Endothelial cell of umbilical vein (primary cell): ENCODE measurements at regions not wholly inside any gene's neighbourhood (a gene's known extent, or its start where the extent isn't known, plus 50 kb on each side); places are given as distances from the start of the nearest gene placed in this dataset.
"Not testable (repeated sequence)": the region's sequence is repeated elsewhere in the genome, so short reads cannot be mapped to it uniquely, and the experiment has no call there.

Experiments used
- BruUV-seq: library from RNA; stranded (reverse); fragments of 400-500 nt; replicated peaks from 2 replicates; lab custom pipeline; 2021; lab: Mats Ljungman, UMichigan
- CTCF ChIA-PET: fragments of 300-600, 350-600 bp; sonication (Branson Sonifier 250); formaldehyde crosslinking; loops from one replicate; lab custom pipeline; 2021; ENCODE audit warnings: antibody characterized with exemption, inconsistent platforms; lab: Charles Lee
- POLR2A ChIA-PET: fragments of 300-600, 350-600 bp; sonication (Branson Sonifier 250); formaldehyde crosslinking; loops from one replicate; lab custom pipeline; 2021; ENCODE audit warnings: antibody characterized with exemption, inconsistent platforms; lab: Charles Lee
- DNase-seq: peaks from one replicate; pipeline ENCODE4 v3.0.0-alpha.2; 2011; ENCODE audit warnings: low read depth, low spot score
- FAIRE-seq: peaks from 2 replicates; lab custom pipeline; 2011; peaks lifted over from hg19 to GRCh38; lab: Jason Lieb, UNC
- H2AFZ ChIP-seq: 2 replicates; pipeline ENCODE4 v1.6.0; 2012; ENCODE audit warnings: low read depth, low read length, control low read depth, inconsistent platforms
- H3K27ac ChIP-seq: 2 replicates; pipeline ENCODE4 v1.5.1; 2011; ENCODE audit warnings: low read depth, mild to moderate bottlenecking, control low read depth, low read length, moderate library complexity; ENCODE audit not compliant: insufficient read depth
- H3K27me3 ChIP-seq, 2 experiments: 2 replicates each; pipeline versions ENCODE4 v1.6.0 to v1.6.1; 2011; ENCODE audit warnings: low read length in 2 of 2, mixed read lengths in 1 of 2; ENCODE audit not compliant: control insufficient read depth in 2 of 2, insufficient read depth in 2 of 2
- H3K36me3 ChIP-seq, 2 experiments: 2 replicates in 1 of 2; 3 replicates in 1 of 2; pipeline ENCODE4 v1.5.1; 2011; ENCODE audit warnings: low read length in 2 of 2, mild to moderate bottlenecking in 1 of 2, moderate library complexity in 1 of 2; ENCODE audit not compliant: control insufficient read depth in 2 of 2, insufficient read depth in 2 of 2; ENCODE audit errors: extremely low read depth in 1 of 2
- H3K4me1 ChIP-seq: 3 replicates; pipeline ENCODE4 v1.5.1; 2011; ENCODE audit warnings: mild to moderate bottlenecking, low read length; ENCODE audit not compliant: control insufficient read depth, insufficient read depth; ENCODE audit errors: extremely low read depth
- H3K4me2 ChIP-seq: 2 replicates; pipeline ENCODE4 v1.6.1; 2011; ENCODE audit warnings: low read length, control low read depth, mixed read lengths; ENCODE audit not compliant: insufficient read depth
- H3K4me3 ChIP-seq, 3 experiments: fragments of 200-600 bp in 1 of 3; sonication (generic), shearing (Covaris generic) in 1 of 3; replicated peaks in 1 of 3; 2 replicates each; pipeline ENCODE4 v1.5.1; 2011 to 2016; ENCODE audit warnings: control low read depth in 3 of 3, low read length in 3 of 3, mild to moderate bottlenecking in 2 of 3, inconsistent platforms in 1 of 3, low read depth in 1 of 3, moderate library complexity in 1 of 3; ENCODE audit not compliant: insufficient read depth in 1 of 3
- H3K79me2 ChIP-seq: 2 replicates; pipeline ENCODE4 v1.6.0; 2012; ENCODE audit warnings: low read length, inconsistent platforms; ENCODE audit not compliant: control insufficient read depth, insufficient read depth
- H3K9ac ChIP-seq: replicated peaks from 2 replicates; pipeline ENCODE3; 2011; ENCODE audit warnings: low read length, control low read depth; ENCODE audit not compliant: insufficient read depth; ENCODE audit errors: extremely low read depth
- H3K9me1 ChIP-seq: replicated peaks from 3 replicates; pipeline ENCODE4 v1.6.0; 2011; ENCODE audit warnings: mild to moderate bottlenecking, low read length; ENCODE audit not compliant: control insufficient read depth, insufficient read depth; ENCODE audit errors: extremely low read depth
- H3K9me3 ChIP-seq: replicated peaks from 2 replicates; pipeline ENCODE4 v1.5.1; 2012; ENCODE audit warnings: low read length, inconsistent platforms; ENCODE audit not compliant: control insufficient read depth, insufficient read depth
- H4K20me1 ChIP-seq: replicated peaks from 2 replicates; pipeline ENCODE3; 2011; ENCODE audit warnings: mild to moderate bottlenecking, low read length; ENCODE audit not compliant: control insufficient read depth, insufficient read depth; ENCODE audit errors: extremely low read depth
- GATA2 ChIP-seq: IDR thresholded peaks from 2 replicates; pipeline ENCODE4 v1.7.0; 2011; ENCODE audit warnings: low read depth, mild to moderate bottlenecking, moderate library complexity, mixed read lengths, low read length; ENCODE audit not compliant: insufficient read length, insufficient read depth
- JUN ChIP-seq: IDR thresholded peaks from 2 replicates; pipeline ENCODE4 v1.6.1; 2011; ENCODE audit warnings: borderline replicate concordance, low read depth; ENCODE audit not compliant: insufficient read length, insufficient read depth
- POLR2A ChIP-seq: IDR thresholded peaks from 2 replicates; pipeline ENCODE4 v1.6.1; 2012; ENCODE audit warnings: low read depth, mild to moderate bottlenecking, control low read depth, low read length
- dilution Hi-C: fragments of 300-500 bp; cut with MboI; formaldehyde crosslinking; loops from one replicate; pipeline ENCODE4 v1.15.0; 2019; ENCODE audit warnings: low sequenced_read_pairs; ENCODE audit not compliant: extremely low pct_ligation_motif_present
- intact Hi-C: fragments of 100-400 bp; cut with micrococcal nuclease; formaldehyde crosslinking; loops from one replicate; pipeline ENCODE4 v1.10.0; 2022
- TF ChIP-seq, protein P1 (sequence below): IDR thresholded peaks from 2 replicates; pipeline ENCODE4 v1.6.1; 2011; ENCODE audit not compliant: insufficient read depth, insufficient read length
- TF ChIP-seq, protein P2 (sequence below), 2 donors: IDR thresholded peaks; 1 replicate in 1 of 2; 2 replicates in 1 of 2; pipeline ENCODE4 v1.5.1; 2011; ENCODE audit warnings: low read length in 2 of 2, mild to moderate bottlenecking in 2 of 2, moderate library complexity in 2 of 2, control low read depth in 1 of 2, inconsistent platforms in 1 of 2, low read depth in 1 of 2; ENCODE audit not compliant: insufficient read depth in 1 of 2; ENCODE audit errors: extremely low read depth in 1 of 2

DNA sequence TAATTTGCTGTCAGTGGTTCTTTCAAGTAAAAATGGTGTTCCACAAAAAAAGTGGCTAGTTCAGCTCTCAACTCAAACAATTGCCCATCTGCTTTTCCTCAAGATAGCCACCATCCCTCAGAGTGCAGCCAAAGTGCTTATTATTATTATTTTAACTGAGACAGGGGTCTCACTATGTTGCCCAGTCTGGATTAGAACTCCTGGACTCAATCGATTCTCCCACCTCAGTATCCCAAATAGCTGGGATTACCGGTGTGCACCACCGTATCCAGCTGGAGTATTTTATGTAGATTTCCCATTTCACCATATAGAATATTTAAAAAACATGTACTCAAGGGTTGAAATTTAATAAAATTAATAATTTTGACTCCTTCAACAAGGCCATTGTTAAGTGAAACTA lies 62.1 kb upstream of the USP9X start:
- Histone ChIP-seq H3K9me3 (no peaks in the 10 kb centered on the region), H4K20me1 (no peaks in the 10 kb centered on the region), H3K9me1 (no peaks in the 10 kb centered on the region), H2AFZ (no peak overlapping the region), H3K4me1 (no peaks in the 10 kb centered on the region), H3K9ac (no peak overlapping the region), H3K27ac (no peak overlapping the region), H3K36me3 (no peaks in the 10 kb centered on the region), H3K4me2 (no peak overlapping the region), H3K79me2 (no peaks in the 10 kb centered on the region), H3K27me3 (no peaks in the 10 kb centered on the region), H3K4me3 (no peak overlapping the region)
- ChIA-PET POLR2A (no interaction called here), CTCF (no interaction called here)
- intact Hi-C loops = no loop called here
- DNase-seq (no peak), FAIRE-seq (no peak)
- TF ChIP-seq POLR2A = no peak
- TF ChIP-seq, protein P1, sequence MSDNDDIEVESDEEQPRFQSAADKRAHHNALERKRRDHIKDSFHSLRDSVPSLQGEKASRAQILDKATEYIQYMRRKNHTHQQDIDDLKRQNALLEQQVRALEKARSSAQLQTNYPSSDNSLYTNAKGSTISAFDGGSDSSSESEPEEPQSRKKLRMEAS = no peak
- TF ChIP-seq, protein P2, sequence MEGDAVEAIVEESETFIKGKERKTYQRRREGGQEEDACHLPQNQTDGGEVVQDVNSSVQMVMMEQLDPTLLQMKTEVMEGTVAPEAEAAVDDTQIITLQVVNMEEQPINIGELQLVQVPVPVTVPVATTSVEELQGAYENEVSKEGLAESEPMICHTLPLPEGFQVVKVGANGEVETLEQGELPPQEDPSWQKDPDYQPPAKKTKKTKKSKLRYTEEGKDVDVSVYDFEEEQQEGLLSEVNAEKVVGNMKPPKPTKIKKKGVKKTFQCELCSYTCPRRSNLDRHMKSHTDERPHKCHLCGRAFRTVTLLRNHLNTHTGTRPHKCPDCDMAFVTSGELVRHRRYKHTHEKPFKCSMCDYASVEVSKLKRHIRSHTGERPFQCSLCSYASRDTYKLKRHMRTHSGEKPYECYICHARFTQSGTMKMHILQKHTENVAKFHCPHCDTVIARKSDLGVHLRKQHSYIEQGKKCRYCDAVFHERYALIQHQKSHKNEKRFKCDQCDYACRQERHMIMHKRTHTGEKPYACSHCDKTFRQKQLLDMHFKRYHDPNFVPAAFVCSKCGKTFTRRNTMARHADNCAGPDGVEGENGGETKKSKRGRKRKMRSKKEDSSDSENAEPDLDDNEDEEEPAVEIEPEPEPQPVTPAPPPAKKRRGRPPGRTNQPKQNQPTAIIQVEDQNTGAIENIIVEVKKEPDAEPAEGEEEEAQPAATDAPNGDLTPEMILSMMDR (IDR thresholded peaks at IDR 0.05; ENCODE audit: extremely low read depth in 1 of 2, insufficient read depth in 1 of 2, low read depth in 1 of 2, low read length in 2 of 2) = no peak
- no peak for TF ChIP-seq GATA2
- TF ChIP-seq JUN = no peak
- no TSS peak for BruUV-seq
- dilution Hi-C loops = no loop called here

DNA sequence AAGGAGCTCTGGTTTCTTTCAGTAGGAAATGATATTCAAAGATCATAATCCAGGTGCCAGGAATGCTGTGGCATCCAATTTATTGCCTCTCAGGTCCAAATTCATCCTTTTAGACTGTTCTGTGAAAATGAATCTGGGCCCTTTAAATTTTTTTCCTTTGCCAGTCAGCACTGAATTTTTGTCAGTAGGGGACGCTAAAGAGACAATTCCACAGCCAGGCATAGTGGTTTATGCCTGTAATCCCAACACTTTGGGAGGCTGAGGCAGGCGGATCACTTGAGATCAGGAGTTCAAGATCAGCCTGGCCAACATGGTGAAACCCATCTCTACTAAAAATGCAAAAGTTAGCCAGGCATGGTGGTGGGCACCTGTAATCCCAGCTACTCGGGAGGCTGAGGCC lies 60.9 kb upstream of the USP9X start:
- H3K9me3 ChIP-seq, H3K9ac ChIP-seq, H3K36me3 ChIP-seq, H3K27me3 ChIP-seq, BruUV-seq, dilution Hi-C loops, H3K27ac ChIP-seq, H2AFZ ChIP-seq, H3K4me3 ChIP-seq, H3K9me1 ChIP-seq, H3K79me2 ChIP-seq, intact Hi-C loops, H3K4me2 ChIP-seq, DNase-seq, H3K4me1 ChIP-seq, H4K20me1 ChIP-seq, FAIRE-seq, POLR2A ChIA-PET: not testable (repeated sequence)
- CTCF ChIA-PET = interaction anchor here (1.0 kb wide), 1 partner anchor 12 kb away, joined by 3 read pairs; no protein-coding TSS in a partner anchor
